Neural progenitor cell (in vitro differentiated cells): ENCODE measurements at regions not wholly inside any gene's neighbourhood (a gene's known extent, or its start where the extent isn't known, plus 50 kb on each side); places are given as distances from the start of the nearest gene placed in this dataset.
A peak's percentile ranks its signal among the peaks of the same experiment; 100 is the strongest.

Source experiments
- DNase-seq: peaks from one replicate; pipeline ENCODE4 v3.0.0-alpha.2; 2016; ENCODE audit warnings: low spot score
- H2AFZ ChIP-seq: fragments of 200-600 bp; sonication (generic); replicated peaks from 2 replicates; pipeline ENCODE4 v1.6.1; 2016; ENCODE audit warnings: antibody characterized with exemption
- H3F3A ChIP-seq: fragments of 200-600 bp; sonication (generic); 2 replicates; pipeline ENCODE4 v1.6.1; 2016; ENCODE audit warnings: antibody characterized with exemption, low read depth
- H3K27ac ChIP-seq: fragments of 200-600 bp; sonication (generic); 2 replicates; pipeline ENCODE4 v1.5.1; 2016; ENCODE audit warnings: mild to moderate bottlenecking
- H3K27me3 ChIP-seq: fragments of 200-600 bp; sonication (generic); 2 replicates; pipeline ENCODE4 v1.6.1; 2016; ENCODE audit warnings: mild to moderate bottlenecking, moderate library complexity
- H3K36me3 ChIP-seq: fragments of 200-600 bp; sonication (generic); 2 replicates; pipeline ENCODE4 v1.5.1; 2016
- H3K4me1 ChIP-seq: fragments of 200-600 bp; sonication (generic); 2 replicates; pipeline ENCODE4 v1.6.1; 2016; ENCODE audit warnings: mixed run types
- H3K4me2 ChIP-seq: fragments of 200-600 bp; sonication (generic); 2 replicates; pipeline ENCODE4 v1.6.1; 2016
- H3K4me3 ChIP-seq: fragments of 200-600 bp; sonication (generic); 2 replicates; pipeline ENCODE4 v1.5.1; 2016
- H3K79me2 ChIP-seq: fragments of 200-600 bp; sonication (generic); 2 replicates; pipeline ENCODE4 v1.6.1; 2016; ENCODE audit warnings: low read depth
- H3K9ac ChIP-seq: fragments of 200-600 bp; sonication (generic); 2 replicates; pipeline ENCODE4 v1.6.1; 2016
- H3K9me3 ChIP-seq: fragments of 200-600 bp; sonication (generic); 2 replicates; pipeline ENCODE4 v1.5.1; 2016; ENCODE audit warnings: low read depth
- H4K20me1 ChIP-seq: fragments of 200-600 bp; sonication (generic); 2 replicates; pipeline ENCODE4 v1.6.1; 2016; ENCODE audit warnings: low read depth
- H3K27ac Mint-ChIP-seq: 3 replicates; pipeline ENCODE4 v1.8.0; 2021; ENCODE audit warnings: mixed read lengths
- H3K27me3 Mint-ChIP-seq: 2 replicates; pipeline ENCODE4 v1.8.0; 2022; ENCODE audit warnings: low read depth, mild to moderate bottlenecking, inconsistent platforms, moderate library complexity, mixed read lengths; ENCODE audit not compliant: insufficient read depth
- H3K36me3 Mint-ChIP-seq: 3 replicates; pipeline ENCODE4 v1.8.0; 2021; ENCODE audit warnings: mixed read lengths
- H3K4me1 Mint-ChIP-seq: 3 replicates; pipeline ENCODE4 v1.8.0; 2021; ENCODE audit warnings: mixed read lengths
- H3K4me3 Mint-ChIP-seq: 3 replicates; pipeline ENCODE4 v1.8.0; 2021; ENCODE audit warnings: mild to moderate bottlenecking, moderate library complexity, mixed read lengths
- H3K9me3 Mint-ChIP-seq: 3 replicates; pipeline ENCODE4 v1.8.0; 2020; ENCODE audit warnings: mixed read lengths
- CTCF ChIP-seq: fragments of 200-600 bp; sonication (generic); IDR thresholded peaks from 2 replicates; pipeline ENCODE4 v1.5.1; 2017; ENCODE audit warnings: antibody characterized with exemption, mild to moderate bottlenecking
- EZH2 ChIP-seq: fragments of 200-600 bp; sonication (generic); IDR thresholded peaks from 2 replicates; pipeline ENCODE4 v1.6.1; 2017; ENCODE audit warnings: antibody characterized with exemption, mild to moderate bottlenecking, moderate library complexity
- EZH2phosphoT487 ChIP-seq: fragments of 200-600 bp; sonication (generic); IDR thresholded peaks from 2 replicates; pipeline ENCODE4 v1.6.1; 2017; ENCODE audit warnings: antibody characterized with exemption

GRCh38 chr7:67725423-67725822 lies 728.8 kb downstream of the TYW1 start:
- H3K36me3 ChIP-seq = no peaks in the 10 kb centered on the region
- peaks cover 34% of the 10 kb centered on the region for H3F3A ChIP-seq
- no peak overlapping the region for H3K4me3 ChIP-seq
- no peaks in the 10 kb centered on the region for H3K9me3 ChIP-seq
- H3K27me3 Mint-ChIP-seq = peaks cover 21% of the 10 kb centered on the region
- peaks cover 18% of the 10 kb centered on the region for H4K20me1 ChIP-seq
- peaks cover 36% of the 10 kb centered on the region for H3K4me1 ChIP-seq
- no peak overlapping the region for H3K27ac ChIP-seq
- peaks cover 10% of the 10 kb centered on the region for H3K27me3 ChIP-seq
- H3K4me2 ChIP-seq = peak overlapping the region; percentile 73
- no peak for DNase-seq
- peaks cover 37% of the 10 kb centered on the region for H3K4me1 Mint-ChIP-seq
- peak overlapping the region; percentile 66 for H3K27ac Mint-ChIP-seq
- no peak overlapping the region for H2AFZ ChIP-seq
- H3K9ac ChIP-seq = no peak overlapping the region
- H3K9me3 Mint-ChIP-seq = peaks cover 19% of the 10 kb centered on the region
- H3K36me3 Mint-ChIP-seq = no peaks in the 10 kb centered on the region
- TF ChIP-seq EZH2phosphoT487 (no peak), EZH2 (no peak)
- H3K79me2 ChIP-seq = no peaks in the 10 kb centered on the region
- H3K4me3 Mint-ChIP-seq = no peak overlapping the region

DNA sequence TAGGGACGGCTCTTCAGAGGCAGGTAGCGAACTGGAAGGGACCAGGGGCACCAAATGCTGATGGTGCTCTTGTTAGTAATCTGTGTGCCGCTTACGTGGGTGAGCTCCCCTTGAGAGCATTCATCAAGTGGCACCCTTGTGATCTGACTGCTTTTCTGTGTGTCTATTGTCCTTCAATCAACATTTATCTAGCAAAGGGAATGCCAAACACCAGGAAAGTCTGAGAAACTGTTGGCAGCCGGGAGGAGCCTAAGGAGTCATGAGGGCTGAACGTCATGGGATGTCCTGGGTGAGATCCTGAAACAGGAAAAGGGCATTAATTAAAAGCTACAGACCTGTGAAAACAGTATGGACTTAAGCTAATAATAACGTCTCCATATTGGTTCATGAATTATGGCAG lies 733.1 kb downstream of the TYW1 start:
- Histone ChIP-seq H3K27me3 (no peaks in the 10 kb centered on the region), H3K4me1 (peaks cover 13% of the 10 kb centered on the region), H3K27ac (no peak overlapping the region), H3K4me2 (peak overlapping the region; percentile 13), H3K36me3 (no peaks in the 10 kb centered on the region), H3K9ac (no peak overlapping the region), H3K4me3 (no peak overlapping the region), H4K20me1 (peaks cover 3% of the 10 kb centered on the region), H2AFZ (no peak overlapping the region), H3F3A (peaks cover 15% of the 10 kb centered on the region), H3K79me2 (no peaks in the 10 kb centered on the region), H3K9me3 (no peaks in the 10 kb centered on the region)
- no peaks in the 10 kb centered on the region for H3K36me3 Mint-ChIP-seq
- TF ChIP-seq EZH2phosphoT487 = no peak
- no peak for TF ChIP-seq EZH2
- TF ChIP-seq CTCF = no peak
- H3K27ac Mint-ChIP-seq = peak overlapping the region; percentile 22
- no peak for DNase-seq
- no peak overlapping the region for H3K4me3 Mint-ChIP-seq
- peaks cover 15% of the 10 kb centered on the region for H3K4me1 Mint-ChIP-seq
- H3K27me3 Mint-ChIP-seq = peaks cover 6% of the 10 kb centered on the region
- H3K9me3 Mint-ChIP-seq = peaks cover 6% of the 10 kb centered on the region

GRCh38 chr7:67731704-67732103 lies 735.1 kb downstream of the TYW1 start:
- TF ChIP-seq EZH2phosphoT487 (no peak), CTCF (no peak), EZH2 (no peak)
- Histone ChIP-seq H3K27ac (no peak overlapping the region), H3K9me3 (no peaks in the 10 kb centered on the region), H3F3A (no peaks in the 10 kb centered on the region), H3K79me2 (no peaks in the 10 kb centered on the region), H3K9ac (no peak overlapping the region), H4K20me1 (no peaks in the 10 kb centered on the region), H3K4me2 (no peak overlapping the region), H3K27me3 (no peaks in the 10 kb centered on the region), H2AFZ (no peak overlapping the region), H3K4me3 (no peak overlapping the region), H3K4me1 (peaks cover 7% of the 10 kb centered on the region), H3K36me3 (no peaks in the 10 kb centered on the region)
- H3K9me3 Mint-ChIP-seq = no peaks in the 10 kb centered on the region
- no peak overlapping the region for H3K27ac Mint-ChIP-seq
- H3K36me3 Mint-ChIP-seq = no peaks in the 10 kb centered on the region
- DNase-seq = no peak
- peaks cover 7% of the 10 kb centered on the region for H3K4me1 Mint-ChIP-seq
- H3K4me3 Mint-ChIP-seq = no peak overlapping the region
- peaks cover 4% of the 10 kb centered on the region for H3K27me3 Mint-ChIP-seq

DNA sequence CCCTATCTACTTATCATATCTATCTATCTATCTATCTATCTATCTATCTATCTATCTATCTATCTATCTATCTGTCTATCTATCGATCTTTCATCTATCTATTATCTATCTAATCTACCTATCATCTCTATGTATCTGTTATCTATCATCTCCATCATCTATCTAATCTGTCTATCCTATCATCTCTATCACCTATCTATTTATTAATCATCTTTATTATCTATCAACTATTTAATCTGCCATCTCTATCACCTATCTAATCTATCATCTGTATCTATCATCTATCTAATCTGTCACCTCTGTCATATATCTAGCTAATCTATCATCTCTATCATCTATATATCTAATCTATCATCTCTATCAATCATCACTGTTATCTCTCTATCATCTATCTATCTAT lies 736.3 kb downstream of the TYW1 start:
- Mint-ChIP-seq H3K4me1 (peaks cover 7% of the 10 kb centered on the region), H3K27ac (no peak overlapping the region), H3K36me3 (no peaks in the 10 kb centered on the region), H3K9me3 (no peaks in the 10 kb centered on the region), H3K27me3 (peaks cover 4% of the 10 kb centered on the region), H3K4me3 (no peak overlapping the region)
- H4K20me1 ChIP-seq = no peaks in the 10 kb centered on the region
- no peak overlapping the region for H2AFZ ChIP-seq
- TF ChIP-seq EZH2 = no peak
- no peaks in the 10 kb centered on the region for H3K36me3 ChIP-seq
- H3K4me2 ChIP-seq = no peak overlapping the region
- H3K9ac ChIP-seq = no peak overlapping the region
- H3K4me3 ChIP-seq = no peak overlapping the region
- no peak for DNase-seq
- H3F3A ChIP-seq = no peaks in the 10 kb centered on the region
- H3K4me1 ChIP-seq = peaks cover 7% of the 10 kb centered on the region
- H3K79me2 ChIP-seq = no peaks in the 10 kb centered on the region
- no peaks in the 10 kb centered on the region for H3K9me3 ChIP-seq
- no peaks in the 10 kb centered on the region for H3K27me3 ChIP-seq
- no peak overlapping the region for H3K27ac ChIP-seq
